ENCODE measurements at regions not wholly inside any gene's neighbourhood (a gene's known extent, or its start where the extent isn't known, plus 50 kb on each side); places are given as distances from the start of the nearest gene placed in this dataset.
"Not testable (repeated sequence)": the region's sequence is repeated elsewhere in the genome, so short reads cannot be mapped to it uniquely, and the experiment has no call there.

DNA sequence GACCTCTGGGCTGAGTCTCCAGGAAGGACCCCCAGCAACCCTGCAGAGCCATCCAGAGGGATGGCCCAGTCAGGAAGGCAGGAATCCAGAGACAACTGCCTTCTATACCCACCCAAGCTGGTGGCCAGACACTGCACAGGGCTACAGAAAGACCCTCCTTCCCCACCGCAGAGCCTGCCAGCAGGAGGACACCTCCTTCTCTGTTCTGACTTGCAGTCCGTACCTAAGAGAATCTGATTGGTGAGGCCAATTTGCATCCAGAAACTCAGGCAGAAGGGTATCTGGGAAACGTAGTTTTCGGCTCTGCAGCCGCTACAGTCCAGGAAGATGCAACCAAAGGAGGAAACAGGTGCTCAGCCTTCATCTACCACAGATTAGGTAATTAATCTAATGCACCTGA is 155.4 kb upstream of the FRG1 start:
- DNase-seq, result no peak
- Mint-ChIP-seq H3K9me3 (no peaks in the 10 kb centered on the region), H3K36me3 (ENCODE audit: low read depth) (no peaks in the 10 kb centered on the region), H3K4me1 (ENCODE audit: low read depth) (no peaks in the 10 kb centered on the region), H3K27me3 (no peaks in the 10 kb centered on the region), H3K4me3 (no peak overlapping the region), H3K27ac (no peak overlapping the region)

DNA sequence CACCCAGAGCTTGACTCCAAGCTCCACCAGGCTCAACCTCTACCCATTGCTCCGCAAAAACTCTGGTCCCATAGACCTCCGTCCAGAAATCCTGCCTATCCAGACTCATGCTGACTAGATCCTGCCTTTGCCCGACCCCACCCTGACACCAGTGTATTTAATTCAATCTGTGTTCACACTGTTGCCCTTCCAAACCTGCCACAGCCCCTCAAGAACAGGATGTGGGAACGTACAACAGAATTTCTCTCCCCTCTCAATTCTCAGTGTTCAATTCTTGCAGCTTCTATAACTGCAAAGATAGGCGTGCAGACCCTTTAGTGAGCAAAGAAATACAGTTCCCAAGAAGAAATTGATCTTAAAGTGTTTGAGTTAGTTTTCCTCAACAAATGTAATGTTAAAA is 154.2 kb upstream of the FRG1 start:
- Mint-ChIP-seq H3K4me3 (no peak overlapping the region), H3K27me3 (peaks cover 3% of the 10 kb centered on the region), H3K27ac (no peak overlapping the region), H3K4me1 (ENCODE audit: low read depth) (no peaks in the 10 kb centered on the region), H3K9me3 (no peaks in the 10 kb centered on the region), H3K36me3 (ENCODE audit: low read depth) (no peaks in the 10 kb centered on the region)
- no peak for DNase-seq

DNA sequence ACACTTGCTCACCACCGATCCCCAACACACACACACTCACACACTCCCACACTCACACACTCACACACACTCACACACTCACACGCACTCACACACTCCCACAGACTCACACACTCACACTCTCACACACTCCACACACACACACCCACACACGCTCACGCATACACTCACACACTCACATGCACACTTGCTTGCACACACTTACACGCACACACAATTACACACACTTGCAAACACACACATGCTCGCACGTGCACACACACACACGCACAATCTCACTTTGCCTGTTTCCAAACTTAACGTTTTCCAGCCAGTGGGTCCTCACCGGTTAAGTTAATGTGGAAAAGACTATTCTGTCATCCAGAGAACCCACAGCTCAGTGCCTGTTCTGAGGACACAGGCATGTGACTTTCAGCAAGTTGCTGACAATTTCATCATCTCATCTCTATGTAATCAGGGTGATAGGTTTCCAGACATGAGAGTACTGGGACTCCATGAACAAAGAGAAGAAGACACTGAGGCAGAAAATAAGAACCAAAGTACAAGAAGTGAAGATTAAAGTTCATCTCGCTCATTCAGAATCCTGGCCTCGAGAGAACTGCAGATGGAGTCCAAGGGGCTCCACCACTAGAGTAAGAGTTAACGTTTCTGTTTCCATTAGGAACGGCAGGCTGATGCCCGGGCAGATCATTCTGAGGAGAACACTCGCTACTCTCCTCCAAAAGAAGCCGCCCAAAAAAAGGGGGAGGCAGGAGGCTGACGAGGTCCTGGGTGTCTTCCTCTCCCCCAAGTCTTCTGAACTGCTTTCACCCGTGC is 153.2 kb upstream of the FRG1 start:
- no peak overlapping the region for H3K27ac Mint-ChIP-seq
- DNase-seq, result no peak
- peaks cover 7% of the 10 kb centered on the region for H3K27me3 Mint-ChIP-seq
- no peaks in the 10 kb centered on the region for H3K36me3 Mint-ChIP-seq (ENCODE audit: low read depth)
- H3K4me3 Mint-ChIP-seq, result no peak overlapping the region
- no peaks in the 10 kb centered on the region for H3K4me1 Mint-ChIP-seq (ENCODE audit: low read depth)
- H3K9me3 Mint-ChIP-seq, result no peaks in the 10 kb centered on the region

DNA sequence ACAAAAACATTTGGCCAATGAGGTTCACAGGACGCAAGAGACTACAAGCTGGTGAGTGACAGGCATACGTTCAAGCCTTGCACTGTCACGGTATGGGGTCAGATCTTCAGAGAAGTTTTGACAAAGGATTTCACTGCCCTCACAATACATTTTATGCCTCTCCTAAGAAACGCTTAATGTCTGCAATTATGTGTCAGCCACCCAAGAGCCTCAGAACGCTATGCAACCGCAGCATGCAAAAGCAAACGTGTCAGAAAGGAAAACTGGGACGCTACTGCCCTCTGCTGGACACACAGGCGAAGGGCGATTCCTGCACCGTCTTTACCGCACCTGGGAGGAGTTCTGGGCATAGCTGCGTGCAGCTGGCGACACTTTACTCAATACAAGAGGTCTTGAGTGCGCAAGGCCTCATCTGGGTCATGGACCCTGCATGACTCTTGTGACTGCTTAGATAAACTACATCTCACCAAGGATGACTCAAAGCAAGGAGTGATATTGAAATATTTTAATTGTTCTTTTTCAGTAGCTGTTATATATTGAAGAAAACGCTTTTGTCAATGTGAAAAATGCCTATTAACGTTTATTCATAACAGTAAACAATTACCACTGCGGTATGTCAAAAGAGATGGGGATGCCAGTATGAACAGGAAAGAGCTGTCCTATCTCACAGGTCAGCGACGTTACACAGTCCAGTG is 147.6 kb upstream of the FRG1 start:
- H3K27me3 Mint-ChIP-seq, result peaks cover 21% of the 10 kb centered on the region
- H3K4me1 Mint-ChIP-seq (ENCODE audit: low read depth), result peaks cover 5% of the 10 kb centered on the region
- H3K4me3 Mint-ChIP-seq, result no peak overlapping the region
- no peaks in the 10 kb centered on the region for H3K9me3 Mint-ChIP-seq
- peak; percentile 69 for DNase-seq
- no peak overlapping the region for H3K27ac Mint-ChIP-seq
- no peaks in the 10 kb centered on the region for H3K36me3 Mint-ChIP-seq (ENCODE audit: low read depth)

DNA sequence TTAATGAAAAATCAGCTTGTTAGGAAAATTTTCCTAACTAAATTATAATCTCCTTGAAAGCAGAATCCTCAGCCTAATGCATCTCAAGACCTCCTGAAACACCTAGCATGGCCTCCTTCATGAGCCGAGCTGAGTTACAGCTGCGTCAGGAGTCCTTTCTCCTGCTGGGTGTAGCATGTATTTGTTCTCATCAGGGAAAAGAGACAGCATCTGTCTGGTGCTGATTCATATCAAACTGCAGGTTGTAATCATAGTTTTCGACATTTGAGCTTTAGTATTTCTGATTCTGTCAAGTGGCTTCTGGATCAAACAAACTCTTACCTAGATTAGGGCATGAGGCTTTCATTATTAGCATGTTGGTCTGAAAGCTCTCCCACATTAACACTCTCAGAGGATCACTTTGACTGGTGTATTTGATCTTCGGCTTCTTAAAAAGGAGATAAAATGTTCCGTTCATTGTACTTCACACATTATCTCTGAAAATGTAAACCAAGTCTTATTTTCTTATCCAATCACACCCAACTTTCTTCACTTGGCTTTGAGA is 140.1 kb upstream of the FRG1 start:
- H3K4me1 Mint-ChIP-seq (ENCODE audit: low read depth), result no peaks in the 10 kb centered on the region
- peaks cover 5% of the 10 kb centered on the region for H3K9me3 Mint-ChIP-seq

DNA sequence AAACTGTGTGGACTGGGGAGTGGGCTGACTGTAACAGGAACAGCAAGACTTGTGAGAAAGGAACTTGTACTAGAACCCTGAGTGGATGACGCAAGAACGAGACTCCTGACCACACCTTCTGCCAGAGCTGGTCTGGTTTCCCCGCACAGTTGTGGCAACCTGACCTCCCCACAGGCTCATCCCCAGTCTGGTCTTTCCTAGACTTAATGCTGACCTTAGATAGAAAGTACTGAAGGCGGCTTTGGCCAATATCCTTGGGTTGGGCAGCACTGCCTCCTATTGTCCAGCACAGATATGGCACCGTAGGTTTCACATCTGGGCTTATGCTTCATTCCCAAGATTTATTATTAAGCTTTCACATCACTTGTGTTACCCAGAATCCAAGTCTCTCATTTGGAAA is 137.8 kb upstream of the FRG1 start:
- H3K27ac Mint-ChIP-seq, result no peak overlapping the region
- peaks cover 9% of the 10 kb centered on the region for H3K9me3 Mint-ChIP-seq
- no peak overlapping the region for H3K4me3 Mint-ChIP-seq
- no peaks in the 10 kb centered on the region for H3K36me3 Mint-ChIP-seq (ENCODE audit: low read depth)
- no peaks in the 10 kb centered on the region for H3K4me1 Mint-ChIP-seq (ENCODE audit: low read depth)
- peaks cover 7% of the 10 kb centered on the region for H3K27me3 Mint-ChIP-seq
- no peak for DNase-seq

More for the DNA sequence above, 140.1 kb upstream of the FRG1 start:
- peaks cover 4% of the 10 kb centered on the region for H3K27me3 Mint-ChIP-seq
- H3K4me3 Mint-ChIP-seq, result no peak overlapping the region
- no peak for DNase-seq
- no peaks in the 10 kb centered on the region for H3K36me3 Mint-ChIP-seq (ENCODE audit: low read depth)
- peak overlapping the region; percentile 1 for H3K27ac Mint-ChIP-seq

DNA sequence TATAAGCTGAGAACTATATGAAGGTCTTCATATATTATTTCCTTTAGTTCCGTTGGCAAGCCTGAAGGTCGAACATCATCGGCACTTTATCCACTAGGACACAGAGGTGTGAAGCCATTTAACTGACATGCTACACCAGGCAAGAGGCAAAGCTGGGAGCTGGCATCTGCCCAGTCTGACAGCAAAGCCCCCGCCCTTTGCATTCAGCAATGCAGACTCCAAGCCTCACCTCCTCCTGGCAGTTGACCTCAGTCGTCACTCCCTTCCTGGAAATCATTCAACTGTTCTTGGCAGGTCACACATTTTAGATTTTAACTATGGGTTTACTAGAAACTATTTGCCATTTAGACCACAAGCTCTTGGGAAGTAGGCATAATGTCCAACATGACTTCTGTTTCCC is 135.8 kb upstream of the FRG1 start:
- Mint-ChIP-seq H3K27ac (no peak overlapping the region), H3K4me3 (no peak overlapping the region), H3K27me3 (peaks cover 23% of the 10 kb centered on the region), H3K9me3 (peaks cover 9% of the 10 kb centered on the region), H3K4me1 (ENCODE audit: low read depth) (no peaks in the 10 kb centered on the region), H3K36me3 (ENCODE audit: low read depth) (no peaks in the 10 kb centered on the region)
- DNase-seq, result no peak

DNA sequence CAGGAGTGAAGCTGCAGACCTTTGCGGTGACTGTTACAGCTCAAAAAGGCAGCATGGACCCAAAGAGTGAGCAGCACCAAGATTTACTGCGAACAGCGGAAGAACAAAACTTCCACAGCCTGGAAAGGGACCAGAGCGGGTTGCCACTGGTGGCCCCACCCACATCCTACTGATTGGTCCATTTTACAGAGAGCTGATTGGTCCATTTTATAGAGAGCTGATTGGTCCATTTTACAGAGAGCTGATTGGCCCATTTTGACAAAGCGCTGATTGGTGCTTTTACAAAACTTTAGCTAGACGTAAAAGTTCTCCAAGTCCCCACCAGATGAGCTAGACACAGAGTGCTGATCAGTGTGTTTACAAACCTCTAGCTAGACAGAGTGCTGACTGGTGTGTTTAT is 134.2 kb upstream of the FRG1 start:
- H3K36me3 Mint-ChIP-seq (ENCODE audit: low read depth), result peaks cover 2% of the 10 kb centered on the region
- DNase-seq, result no peak
- peaks cover 15% of the 10 kb centered on the region for H3K9me3 Mint-ChIP-seq

DNA sequence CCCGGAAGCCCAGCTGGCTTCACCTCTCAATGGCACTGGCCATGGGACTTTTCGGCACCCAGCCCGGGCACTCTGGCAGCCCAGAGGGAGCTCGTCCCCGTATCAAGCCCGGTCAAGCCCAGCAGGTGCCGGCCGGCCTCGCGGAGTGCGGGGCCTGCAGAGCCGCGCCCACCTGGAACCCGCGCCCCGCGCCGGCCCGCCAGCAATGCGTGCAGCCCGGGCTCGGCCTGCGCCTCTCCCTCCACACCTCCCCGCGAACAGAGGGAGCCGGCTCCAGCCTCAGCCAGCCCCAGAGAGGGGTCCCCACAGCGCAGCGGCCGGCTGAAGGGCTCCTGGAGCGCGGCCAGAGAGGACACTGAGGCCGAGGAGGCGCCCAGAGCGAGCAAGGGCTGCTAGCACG is 133.6 kb upstream of the FRG1 start:
- H3K27ac Mint-ChIP-seq, result no peak overlapping the region
- H3K4me1 Mint-ChIP-seq (ENCODE audit: low read depth), result peaks cover 7% of the 10 kb centered on the region
- peaks cover 2% of the 10 kb centered on the region for H3K36me3 Mint-ChIP-seq (ENCODE audit: low read depth)
- peaks cover 40% of the 10 kb centered on the region for H3K27me3 Mint-ChIP-seq
- DNase-seq, result no peak
- no peak overlapping the region for H3K4me3 Mint-ChIP-seq
- H3K9me3 Mint-ChIP-seq, result peaks cover 15% of the 10 kb centered on the region

More for the DNA sequence above, 134.2 kb upstream of the FRG1 start:
- Mint-ChIP-seq H3K4me3 (no peak overlapping the region), H3K27me3 (peaks cover 34% of the 10 kb centered on the region), H3K27ac (no peak overlapping the region), H3K4me1 (ENCODE audit: low read depth) (peaks cover 7% of the 10 kb centered on the region)

DNA sequence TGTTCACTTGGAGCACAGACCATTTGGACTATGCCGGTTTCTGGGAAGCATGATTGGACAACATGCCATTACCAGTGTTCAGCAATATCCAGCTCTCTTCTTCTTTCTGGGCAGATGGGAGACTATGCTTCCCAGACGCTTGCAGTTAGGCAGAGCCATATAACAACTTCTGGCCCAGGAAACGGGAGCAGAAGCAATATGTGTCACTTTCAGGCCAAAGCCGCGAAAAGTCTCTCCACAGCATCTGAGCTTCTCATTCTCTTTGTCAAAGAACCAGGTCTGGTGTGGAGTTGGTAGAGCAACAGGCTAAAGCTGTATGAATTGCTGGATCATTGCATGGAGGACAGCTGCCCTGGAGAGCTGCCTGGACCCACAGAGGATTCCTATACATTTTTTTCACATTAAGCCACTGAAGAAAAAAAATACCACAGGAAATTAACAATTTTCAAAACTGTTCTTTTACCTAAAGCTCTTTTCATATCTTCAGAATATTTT is 131.4 kb upstream of the FRG1 start:
- Mint-ChIP-seq H3K27ac (no peak overlapping the region), H3K4me3 (no peak overlapping the region), H3K9me3 (peaks cover 15% of the 10 kb centered on the region), H3K4me1 (ENCODE audit: low read depth) (peaks cover 7% of the 10 kb centered on the region), H3K27me3 (peaks cover 56% of the 10 kb centered on the region), H3K36me3 (ENCODE audit: low read depth) (peaks cover 2% of the 10 kb centered on the region)
- no peak for DNase-seq

DNA sequence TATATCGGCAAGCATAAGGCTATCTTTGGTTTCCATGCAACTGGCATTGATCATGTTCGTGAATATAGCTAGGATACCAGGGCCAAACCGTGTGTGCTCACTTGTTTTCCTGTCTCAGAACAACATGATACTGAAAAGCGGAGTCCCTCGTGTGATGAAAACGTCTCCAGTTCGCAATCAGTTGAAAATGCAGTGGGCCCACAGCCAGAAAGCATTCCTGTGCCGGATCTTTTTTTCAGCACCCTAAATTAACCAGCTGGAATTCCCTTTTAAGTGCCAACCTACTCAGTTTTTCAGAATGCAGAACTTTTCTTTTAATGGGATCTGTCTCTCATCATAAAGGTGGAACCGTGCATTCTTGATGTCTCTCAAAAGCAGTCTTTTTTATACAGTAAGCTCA is 130.8 kb upstream of the FRG1 start:
- H3K4me3 Mint-ChIP-seq, result peak overlapping the region; percentile 10
- peaks cover 2% of the 10 kb centered on the region for H3K36me3 Mint-ChIP-seq (ENCODE audit: low read depth)
- H3K9me3 Mint-ChIP-seq, result peaks cover 15% of the 10 kb centered on the region
- DNase-seq, result no peak
- H3K27ac Mint-ChIP-seq, result no peak overlapping the region
- peaks cover 7% of the 10 kb centered on the region for H3K4me1 Mint-ChIP-seq (ENCODE audit: low read depth)
- H3K27me3 Mint-ChIP-seq, result peaks cover 56% of the 10 kb centered on the region

DNA sequence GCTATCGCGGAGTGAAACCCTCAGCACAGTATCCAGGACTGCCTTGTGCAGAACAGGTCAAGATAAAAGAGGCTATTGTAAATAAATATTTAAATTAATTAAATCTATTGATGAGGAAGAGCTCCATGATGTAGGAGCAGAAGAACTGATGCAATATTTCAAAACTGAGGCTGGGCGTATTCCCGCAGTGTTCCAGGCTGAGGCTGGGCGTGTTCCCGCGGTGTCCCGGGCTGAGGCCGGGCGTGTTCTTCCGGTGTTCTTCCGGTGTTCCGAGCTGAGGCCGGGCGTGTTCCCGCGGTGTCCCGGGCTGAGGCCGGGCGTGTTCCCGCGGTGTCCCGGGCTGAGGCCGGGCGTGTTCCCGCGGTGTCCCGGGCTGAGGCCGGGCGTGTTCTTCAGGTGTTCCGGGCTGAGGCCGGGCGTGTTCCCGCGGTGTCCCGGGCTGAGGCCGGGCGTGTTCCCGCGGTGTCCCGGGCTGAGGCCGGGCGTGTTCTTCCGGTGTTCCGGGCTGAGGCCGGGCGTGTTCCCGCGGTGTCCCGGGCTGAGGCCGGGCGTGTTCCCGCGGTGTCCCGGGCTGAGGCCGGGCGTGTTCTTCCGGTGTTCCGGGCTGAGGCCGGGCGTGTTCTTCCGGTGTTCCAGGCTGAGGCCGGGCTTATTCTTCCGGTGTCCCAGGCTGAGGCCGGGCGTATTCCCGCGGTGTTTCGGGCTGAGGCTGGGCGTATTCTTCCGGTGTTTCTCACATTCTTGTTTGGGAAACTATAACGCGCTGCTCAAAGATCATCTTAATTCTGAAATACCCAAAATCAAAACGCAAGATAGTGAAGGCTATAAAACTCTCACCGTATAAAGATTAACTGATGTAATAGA is 130.1 kb upstream of the FRG1 start:
- Mint-ChIP-seq H3K9me3 (peaks cover 10% of the 10 kb centered on the region), H3K27me3 (peaks cover 53% of the 10 kb centered on the region), H3K4me3 (peak overlapping the region; percentile 44)
- not testable (repeated sequence) for H3K36me3 Mint-ChIP-seq (ENCODE audit: low read depth); H3K27ac Mint-ChIP-seq; H3K4me1 Mint-ChIP-seq (ENCODE audit: low read depth); DNase-seq

DNA sequence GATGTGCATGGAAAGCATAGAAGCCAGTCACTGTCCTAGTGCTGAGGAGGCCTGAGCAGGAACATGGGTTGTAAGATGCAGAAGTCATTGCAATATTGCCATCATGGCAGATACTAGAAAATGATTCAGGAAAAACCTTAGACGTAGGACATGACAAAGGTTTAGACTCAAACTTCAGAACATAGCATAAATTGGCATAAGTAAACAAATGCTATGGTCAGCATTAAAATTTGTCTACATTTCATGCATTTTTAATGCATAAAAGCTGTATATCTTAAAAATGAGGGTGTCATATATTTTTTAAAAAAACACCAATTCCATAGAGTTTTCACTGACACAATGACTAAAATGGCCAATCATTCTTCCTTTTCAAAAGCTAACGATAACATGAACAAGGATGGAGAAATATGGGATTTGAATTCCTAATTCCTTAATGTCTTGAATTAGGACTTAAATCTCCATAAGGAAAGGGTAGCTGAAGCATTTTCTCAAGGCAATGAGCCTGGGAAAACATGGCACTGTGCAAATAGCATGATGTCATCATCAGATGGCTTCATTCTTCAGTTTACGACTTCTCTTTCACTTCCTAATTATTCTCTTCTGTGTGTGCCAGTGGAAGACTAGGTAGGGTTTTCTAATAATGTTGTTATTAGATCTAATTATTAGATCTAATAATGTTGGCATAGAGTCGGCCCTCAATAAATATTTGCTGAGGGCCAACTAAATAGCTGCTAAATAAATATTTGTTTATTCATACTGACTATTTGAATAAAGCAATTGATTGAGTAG is 125.1 kb upstream of the FRG1 start:
- peaks cover 2% of the 10 kb centered on the region for H3K36me3 Mint-ChIP-seq (ENCODE audit: low read depth)
- DNase-seq, result no peak
- peaks cover 5% of the 10 kb centered on the region for H3K9me3 Mint-ChIP-seq
- H3K4me1 Mint-ChIP-seq (ENCODE audit: low read depth), result peaks cover 7% of the 10 kb centered on the region
- H3K4me3 Mint-ChIP-seq, result no peak overlapping the region
- peaks cover 30% of the 10 kb centered on the region for H3K27me3 Mint-ChIP-seq
- no peak overlapping the region for H3K27ac Mint-ChIP-seq

DNA sequence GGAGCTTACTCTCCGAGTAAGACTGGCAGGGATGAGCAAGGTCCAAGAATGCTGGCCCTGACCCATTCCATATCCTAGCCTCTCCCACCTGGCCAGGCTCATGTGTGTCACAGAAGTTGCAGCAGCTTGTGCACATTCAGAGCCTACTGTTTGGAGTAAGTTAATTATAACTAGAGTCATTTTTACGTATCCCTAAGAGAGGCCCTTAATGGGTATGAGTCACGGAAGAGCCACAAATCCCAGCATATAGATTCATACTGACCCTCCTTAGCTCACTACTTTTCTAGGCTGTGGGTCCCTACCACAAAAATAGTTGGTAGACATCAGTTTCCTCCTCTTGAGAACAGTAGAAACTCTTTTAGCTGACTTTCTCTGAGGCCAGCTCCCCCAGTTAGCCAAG is 118.3 kb upstream of the FRG1 start:
- Mint-ChIP-seq H3K27me3 (no peaks in the 10 kb centered on the region), H3K9me3 (no peaks in the 10 kb centered on the region), H3K4me1 (ENCODE audit: low read depth) (no peaks in the 10 kb centered on the region), H3K27ac (no peak overlapping the region), H3K4me3 (no peak overlapping the region), H3K36me3 (ENCODE audit: low read depth) (no peaks in the 10 kb centered on the region)
- no peak for DNase-seq

Measured in activated T-cell treated with anti-CD3 and anti-CD28 coated beads, Interleukin-2, amount 50 U/mL, for 24 hours (primary cell).